ENCODE measurements at regions not wholly inside any gene's neighbourhood (a gene's known extent, or its start where the extent isn't known, plus 50 kb on each side); places are given as distances from the start of the nearest gene placed in this dataset.

DNA sequence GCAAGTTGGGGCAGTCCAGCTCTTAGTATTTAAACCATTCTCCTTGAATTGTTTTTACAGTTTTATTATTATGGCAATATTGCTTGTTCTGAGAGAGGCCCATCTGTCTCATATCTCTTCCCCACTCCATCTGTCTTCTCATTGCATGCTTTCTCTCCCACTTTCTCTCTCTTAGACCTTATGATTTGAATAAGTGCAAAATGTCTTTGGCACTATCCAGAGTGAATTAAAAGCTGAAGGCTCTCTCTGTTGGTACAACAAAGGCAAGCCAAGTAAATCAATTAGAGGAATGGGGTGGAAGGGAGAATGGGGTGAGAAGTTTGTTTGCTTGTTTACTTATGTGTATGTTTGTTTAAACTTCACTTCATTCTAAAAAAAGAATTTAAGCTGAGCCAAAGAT, 195.3 kb upstream of the RFX3 start:
- no peak overlapping the region for H3K4me3 ChIP-seq
- no peak overlapping the region for H3K9ac ChIP-seq (ENCODE audit: control insufficient read depth, insufficient read depth, low read length)
- ATAC-seq (no peak), DNase-seq (ENCODE audit: low read depth, low spot score) (no peak), FAIRE-seq (no peak)
- H3K4me1 ChIP-seq (ENCODE audit: control insufficient read depth, insufficient read depth, low read length): no peaks in the 10 kb centered on the region
- H3K4me2 ChIP-seq (ENCODE audit: control insufficient read depth, insufficient read depth): no peak overlapping the region
- BruUV-seq (replicated peaks): no TSS peak
- in situ Hi-C loops (cut with MboI) (no loop called here), intact Hi-C loops (cut with micrococcal nuclease; ENCODE audit: unreplicated experiment) (no loop called here)
- H3K9me3 ChIP-seq (replicated peaks; ENCODE audit: control insufficient read depth, insufficient read depth, low read length): no peaks in the 10 kb centered on the region
- H2AFZ ChIP-seq (ENCODE audit: control insufficient read depth, low read depth, low read length): no peak overlapping the region
- POLR2A ChIA-PET: no interaction called here
- no peak overlapping the region for H3K27ac ChIP-seq (ENCODE audit: control insufficient read depth, insufficient read depth)
- no peaks in the 10 kb centered on the region for H3K27me3 ChIP-seq (replicated peaks in 1 of 2; ENCODE audit: control insufficient read depth in 2 of 2, insufficient read depth in 2 of 2, low read length in 1 of 2)
- CTCF ChIA-PET: interaction anchor here (1.4 to 1.5 kb wide), 2 partner anchors 15 to 480 kb away, joined by 5 read pairs; no protein-coding TSS in a partner anchor
- TF ChIP-seq RELA (IDR thresholded peaks at IDR 0.05; ENCODE audit: borderline replicate concordance, partially characterized antibody) (no peak), TBL1XR1 (IDR thresholded peaks at IDR 0.05; ENCODE audit: low read depth, low read length) (no peak)
- RAD21 ChIA-PET (ENCODE audit: unreplicated experiment): interaction anchor here (1.7 kb wide), 1 partner anchor 253 kb away, joined by 10 read pairs; no protein-coding TSS in a partner anchor
- H3K79me2 ChIP-seq (ENCODE audit: control insufficient read depth, insufficient read depth, low read length): no peaks in the 10 kb centered on the region
- SMC1A ChIA-PET (ENCODE audit: uncharacterized antibody, unreplicated experiment): interaction anchor here (0.9 to 1.3 kb wide), 4 partner anchors 11 to 280 kb away, joined by 3 to 4 read pairs (median 4); no protein-coding TSS in a partner anchor
- H3K36me3 ChIP-seq (ENCODE audit: control insufficient read depth in 2 of 2, insufficient read depth in 2 of 2, low read length in 1 of 2): no peaks in the 10 kb centered on the region
- no peaks in the 10 kb centered on the region for H4K20me1 ChIP-seq (ENCODE audit: control insufficient read depth, insufficient read depth)

DNA sequence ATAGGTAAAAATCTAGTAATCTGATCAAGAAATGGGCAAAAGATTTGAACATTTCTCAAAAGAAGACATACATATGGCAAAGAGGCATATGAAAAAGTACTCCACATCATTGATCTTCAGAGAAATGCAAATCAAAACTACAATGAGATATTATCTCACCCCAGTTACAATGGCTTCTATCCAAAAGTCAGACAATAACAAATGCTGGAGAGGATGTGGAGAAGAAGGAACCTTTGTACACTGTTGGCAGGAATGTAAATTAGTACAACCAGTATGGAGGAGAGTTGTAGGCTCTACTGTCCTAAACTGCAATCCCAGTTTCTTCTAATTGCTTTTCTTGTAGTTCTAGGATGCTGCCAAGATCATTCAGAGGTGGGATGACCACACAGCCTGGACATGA, 193.5 kb upstream of the RFX3 start:
- Histone ChIP-seq H3K4me1 (ENCODE audit: control insufficient read depth, insufficient read depth, low read length) (no peaks in the 10 kb centered on the region), H3K4me3 (no peak overlapping the region), H3K9ac (ENCODE audit: control insufficient read depth, insufficient read depth, low read length) (no peak overlapping the region), H2AFZ (ENCODE audit: control insufficient read depth, low read depth, low read length) (no peak overlapping the region), H3K27me3 (replicated peaks in 1 of 2; ENCODE audit: control insufficient read depth in 2 of 2, insufficient read depth in 2 of 2, low read length in 1 of 2) (no peaks in the 10 kb centered on the region), H3K27ac (ENCODE audit: control insufficient read depth, insufficient read depth) (no peak overlapping the region), H3K36me3 (ENCODE audit: control insufficient read depth in 2 of 2, insufficient read depth in 2 of 2, low read length in 1 of 2) (no peaks in the 10 kb centered on the region), H3K9me3 (replicated peaks; ENCODE audit: control insufficient read depth, insufficient read depth, low read length) (no peaks in the 10 kb centered on the region), H3K79me2 (ENCODE audit: control insufficient read depth, insufficient read depth, low read length) (no peaks in the 10 kb centered on the region), H3K4me2 (ENCODE audit: control insufficient read depth, insufficient read depth) (no peak overlapping the region), H4K20me1 (ENCODE audit: control insufficient read depth, insufficient read depth) (no peaks in the 10 kb centered on the region)
- FAIRE-seq: no peak
- intact Hi-C loops (cut with micrococcal nuclease; ENCODE audit: unreplicated experiment) (no loop called here), in situ Hi-C loops (cut with MboI) (no loop called here)
- CTCF ChIA-PET: no interaction called here
- BruUV-seq (replicated peaks): no TSS peak
- ATAC-seq: no peak
- DNase-seq (ENCODE audit: low read depth, low spot score): no peak
- SMC1A ChIA-PET (ENCODE audit: uncharacterized antibody, unreplicated experiment): interaction anchor here (0.6 to 1.0 kb wide), 3 partner anchors 118 to 1563 kb away, joined by 3 to 4 read pairs (median 3); no protein-coding TSS in a partner anchor
- RAD21 ChIA-PET (ENCODE audit: unreplicated experiment): interaction anchor here (1.7 kb wide), 1 partner anchor 252 kb away, joined by 10 read pairs; no protein-coding TSS in a partner anchor
- POLR2A ChIA-PET: no interaction called here
- no peak for TF ChIP-seq RAD21 (IDR thresholded peaks at IDR 0.05; ENCODE audit: insufficient read depth, low read depth, low read length)
- TF ChIP-seq KDM1A (IDR thresholded peaks at IDR 0.05; ENCODE audit: borderline replicate concordance): no peak
- TF ChIP-seq ZNF24 (IDR thresholded peaks at IDR 0.05): no peak
- TF ChIP-seq, protein P1, sequence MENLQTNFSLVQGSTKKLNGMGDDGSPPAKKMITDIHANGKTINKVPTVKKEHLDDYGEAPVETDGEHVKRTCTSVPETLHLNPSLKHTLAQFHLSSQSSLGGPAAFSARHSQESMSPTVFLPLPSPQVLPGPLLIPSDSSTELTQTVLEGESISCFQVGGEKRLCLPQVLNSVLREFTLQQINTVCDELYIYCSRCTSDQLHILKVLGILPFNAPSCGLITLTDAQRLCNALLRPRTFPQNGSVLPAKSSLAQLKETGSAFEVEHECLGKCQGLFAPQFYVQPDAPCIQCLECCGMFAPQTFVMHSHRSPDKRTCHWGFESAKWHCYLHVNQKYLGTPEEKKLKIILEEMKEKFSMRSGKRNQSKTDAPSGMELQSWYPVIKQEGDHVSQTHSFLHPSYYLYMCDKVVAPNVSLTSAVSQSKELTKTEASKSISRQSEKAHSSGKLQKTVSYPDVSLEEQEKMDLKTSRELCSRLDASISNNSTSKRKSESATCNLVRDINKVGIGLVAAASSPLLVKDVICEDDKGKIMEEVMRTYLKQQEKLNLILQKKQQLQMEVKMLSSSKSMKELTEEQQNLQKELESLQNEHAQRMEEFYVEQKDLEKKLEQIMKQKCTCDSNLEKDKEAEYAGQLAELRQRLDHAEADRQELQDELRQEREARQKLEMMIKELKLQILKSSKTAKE (IDR thresholded peaks at IDR 0.05; ENCODE audit: low read depth, poor library complexity, severe bottlenecking): no peak
- TF ChIP-seq, protein P2, sequence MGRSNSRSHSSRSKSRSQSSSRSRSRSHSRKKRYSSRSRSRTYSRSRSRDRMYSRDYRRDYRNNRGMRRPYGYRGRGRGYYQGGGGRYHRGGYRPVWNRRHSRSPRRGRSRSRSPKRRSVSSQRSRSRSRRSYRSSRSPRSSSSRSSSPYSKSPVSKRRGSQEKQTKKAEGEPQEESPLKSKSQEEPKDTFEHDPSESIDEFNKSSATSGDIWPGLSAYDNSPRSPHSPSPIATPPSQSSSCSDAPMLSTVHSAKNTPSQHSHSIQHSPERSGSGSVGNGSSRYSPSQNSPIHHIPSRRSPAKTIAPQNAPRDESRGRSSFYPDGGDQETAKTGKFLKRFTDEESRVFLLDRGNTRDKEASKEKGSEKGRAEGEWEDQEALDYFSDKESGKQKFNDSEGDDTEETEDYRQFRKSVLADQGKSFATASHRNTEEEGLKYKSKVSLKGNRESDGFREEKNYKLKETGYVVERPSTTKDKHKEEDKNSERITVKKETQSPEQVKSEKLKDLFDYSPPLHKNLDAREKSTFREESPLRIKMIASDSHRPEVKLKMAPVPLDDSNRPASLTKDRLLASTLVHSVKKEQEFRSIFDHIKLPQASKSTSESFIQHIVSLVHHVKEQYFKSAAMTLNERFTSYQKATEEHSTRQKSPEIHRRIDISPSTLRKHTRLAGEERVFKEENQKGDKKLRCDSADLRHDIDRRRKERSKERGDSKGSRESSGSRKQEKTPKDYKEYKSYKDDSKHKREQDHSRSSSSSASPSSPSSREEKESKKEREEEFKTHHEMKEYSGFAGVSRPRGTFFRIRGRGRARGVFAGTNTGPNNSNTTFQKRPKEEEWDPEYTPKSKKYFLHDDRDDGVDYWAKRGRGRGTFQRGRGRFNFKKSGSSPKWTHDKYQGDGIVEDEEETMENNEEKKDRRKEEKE (IDR thresholded peaks at IDR 0.05): no peak
- TF ChIP-seq, protein P3, sequence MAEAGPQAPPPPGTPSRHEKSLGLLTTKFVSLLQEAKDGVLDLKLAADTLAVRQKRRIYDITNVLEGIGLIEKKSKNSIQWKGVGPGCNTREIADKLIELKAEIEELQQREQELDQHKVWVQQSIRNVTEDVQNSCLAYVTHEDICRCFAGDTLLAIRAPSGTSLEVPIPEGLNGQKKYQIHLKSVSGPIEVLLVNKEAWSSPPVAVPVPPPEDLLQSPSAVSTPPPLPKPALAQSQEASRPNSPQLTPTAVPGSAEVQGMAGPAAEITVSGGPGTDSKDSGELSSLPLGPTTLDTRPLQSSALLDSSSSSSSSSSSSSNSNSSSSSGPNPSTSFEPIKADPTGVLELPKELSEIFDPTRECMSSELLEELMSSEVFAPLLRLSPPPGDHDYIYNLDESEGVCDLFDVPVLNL (IDR thresholded peaks at IDR 0.05; ENCODE audit: low read depth, low read length): no peak
- TF ChIP-seq, protein P4, sequence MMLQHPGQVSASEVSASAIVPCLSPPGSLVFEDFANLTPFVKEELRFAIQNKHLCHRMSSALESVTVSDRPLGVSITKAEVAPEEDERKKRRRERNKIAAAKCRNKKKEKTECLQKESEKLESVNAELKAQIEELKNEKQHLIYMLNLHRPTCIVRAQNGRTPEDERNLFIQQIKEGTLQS (IDR thresholded peaks at IDR 0.05; ENCODE audit: borderline replicate concordance, extremely low read depth, low read depth, low read length): no peak
- TF ChIP-seq ZZZ3 (IDR thresholded peaks at IDR 0.05; ENCODE audit: control insufficient read depth, insufficient read length, low read depth): no peak
- TF ChIP-seq IRF4 (IDR thresholded peaks at IDR 0.05; ENCODE audit: low read depth, low read length): no peak
